ENCODE measurements at regions not wholly inside any gene's neighbourhood (a gene's known extent, or its start where the extent isn't known, plus 50 kb on each side); places are given as distances from the start of the nearest gene placed in this dataset.

DNA sequence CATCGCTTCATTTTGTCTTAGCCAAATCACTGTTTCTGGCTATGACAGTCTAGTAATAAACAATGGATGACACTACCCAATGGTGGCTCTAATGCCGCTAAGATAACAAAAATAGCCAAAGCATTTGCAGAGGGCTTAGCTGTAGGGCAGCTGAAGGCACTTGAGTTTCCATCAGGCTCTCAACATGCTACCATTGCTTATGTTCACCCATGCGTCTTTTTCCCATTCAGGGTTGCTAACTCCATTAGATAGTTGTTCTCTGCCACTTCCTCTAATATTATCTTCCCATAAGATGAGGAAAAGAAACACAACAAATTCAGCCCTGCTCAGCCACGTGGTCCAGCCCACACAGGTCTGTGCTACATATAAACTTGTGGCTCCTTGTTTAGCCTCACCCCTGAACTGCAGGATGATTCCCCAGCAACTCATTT lies 159.6 kb downstream of the TOMM20 start:
- TF ChIP-seq, protein P1, sequence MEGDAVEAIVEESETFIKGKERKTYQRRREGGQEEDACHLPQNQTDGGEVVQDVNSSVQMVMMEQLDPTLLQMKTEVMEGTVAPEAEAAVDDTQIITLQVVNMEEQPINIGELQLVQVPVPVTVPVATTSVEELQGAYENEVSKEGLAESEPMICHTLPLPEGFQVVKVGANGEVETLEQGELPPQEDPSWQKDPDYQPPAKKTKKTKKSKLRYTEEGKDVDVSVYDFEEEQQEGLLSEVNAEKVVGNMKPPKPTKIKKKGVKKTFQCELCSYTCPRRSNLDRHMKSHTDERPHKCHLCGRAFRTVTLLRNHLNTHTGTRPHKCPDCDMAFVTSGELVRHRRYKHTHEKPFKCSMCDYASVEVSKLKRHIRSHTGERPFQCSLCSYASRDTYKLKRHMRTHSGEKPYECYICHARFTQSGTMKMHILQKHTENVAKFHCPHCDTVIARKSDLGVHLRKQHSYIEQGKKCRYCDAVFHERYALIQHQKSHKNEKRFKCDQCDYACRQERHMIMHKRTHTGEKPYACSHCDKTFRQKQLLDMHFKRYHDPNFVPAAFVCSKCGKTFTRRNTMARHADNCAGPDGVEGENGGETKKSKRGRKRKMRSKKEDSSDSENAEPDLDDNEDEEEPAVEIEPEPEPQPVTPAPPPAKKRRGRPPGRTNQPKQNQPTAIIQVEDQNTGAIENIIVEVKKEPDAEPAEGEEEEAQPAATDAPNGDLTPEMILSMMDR (IDR thresholded peaks at IDR 0.05; ENCODE audit: low read length) = no peak
- no peak for TF ChIP-seq EZH2 (IDR thresholded peaks at IDR 0.05; ENCODE audit: borderline replicate concordance, low read length)
